Uterus (tissue), 2 donors: ENCODE measurements at regions not wholly inside any gene's neighbourhood (a gene's known extent, or its start where the extent isn't known, plus 50 kb on each side); places are given as distances from the start of the nearest gene placed in this dataset.

Source experiments
- CTCF ChIP-seq, 4 experiments: fragments of 200-600 bp in 2 of 4; fragments of 450-650 bp in 2 of 4; sonication (generic) in 2 of 4; IDR thresholded peaks; one replicate each; pipeline ENCODE4 v1.5.1; 2016 to 2019; ENCODE audit warnings: antibody characterized with exemption in 4 of 4, mild to moderate bottlenecking in 2 of 4, moderate library complexity in 1 of 4
- POLR2A ChIP-seq, 2 donors: fragments of 450-650 bp; IDR thresholded peaks; one replicate each; pipeline ENCODE4 v1.6.1; 2016; ENCODE audit warnings: antibody characterized with exemption in 2 of 2, mild to moderate bottlenecking in 1 of 2, moderate library complexity in 1 of 2

GRCh38 chr2:187857826-187858225 is 303.6 kb upstream of the TFPI start:
- no peak for TF ChIP-seq CTCF (IDR thresholded peaks at IDR 0.05)
- no peak for TF ChIP-seq POLR2A (IDR thresholded peaks at IDR 0.05)
